Sigmoid colon (tissue), 6 donors: ENCODE measurements at regions not wholly inside any gene's neighbourhood (a gene's known extent, or its start where the extent isn't known, plus 50 kb on each side); places are given as distances from the start of the nearest gene placed in this dataset.
A peak's percentile ranks its signal among the peaks of the same experiment; 100 is the strongest.

ENCODE experiments used
- DNase-seq: peaks from one replicate; pipeline ENCODE4 v3.0.0-alpha.2; 2019
- H3K27ac ChIP-seq, 4 donors: fragments of 200-600 bp; sonication (generic); one replicate each; pipeline ENCODE4 v1.5.1; 2016 to 2019; ENCODE audit warnings: mild to moderate bottlenecking in 1 of 4
- H3K27me3 ChIP-seq, 3 donors: fragments of 200-600 bp; sonication (generic); one replicate each; pipeline ENCODE4 v1.5.1; 2019; ENCODE audit warnings: mild to moderate bottlenecking in 1 of 3
- H3K36me3 ChIP-seq, 4 donors: fragments of 200-600 bp; sonication (generic); one replicate each; pipeline ENCODE4 v1.5.1; 2016 to 2019
- H3K4me1 ChIP-seq, 4 donors: fragments of 200-600 bp; sonication (generic); one replicate each; pipeline ENCODE4 v1.5.1; 2017 to 2019
- H3K4me3 ChIP-seq, 4 donors: fragments of 200-600 bp; sonication (generic); one replicate each; pipeline ENCODE4 v1.5.1; 2017 to 2019; ENCODE audit warnings: mild to moderate bottlenecking in 2 of 4, moderate library complexity in 1 of 4
- H3K9me3 ChIP-seq, 4 donors: fragments of 200-600 bp in 3 of 4; sonication (generic) in 3 of 4; one replicate each; pipeline versions ENCODE4 v1.5.1 to v1.6.1; 2013 to 2019
- CTCF ChIP-seq, 4 experiments: fragments of 450-650 bp in 3 of 4; fragments of 200-600 bp in 1 of 4; IDR thresholded peaks; one replicate each; pipeline ENCODE4 v1.5.1; 2016 to 2019; ENCODE audit warnings: antibody characterized with exemption in 4 of 4, mild to moderate bottlenecking in 3 of 4, moderate library complexity in 2 of 4
- EP300 ChIP-seq, 4 donors: sonication (generic); formaldehyde crosslinking; IDR thresholded peaks; one replicate each; pipeline ENCODE4 v1.6.1; 2017; ENCODE audit warnings: antibody characterized with exemption in 4 of 4
- POLR2A ChIP-seq, 2 donors: fragments of 450-650 bp; IDR thresholded peaks; one replicate each; pipeline ENCODE4 v1.6.1; 2016; ENCODE audit warnings: antibody characterized with exemption in 2 of 2, mild to moderate bottlenecking in 2 of 2, moderate library complexity in 2 of 2
- POLR2AphosphoS5 ChIP-seq, 4 donors: sonication (generic); formaldehyde crosslinking; IDR thresholded peaks; one replicate each; pipeline ENCODE4 v1.6.1; 2017; ENCODE audit warnings: antibody characterized with exemption in 4 of 4
- WGBS, 2 donors: extraction: QIAGEN DNeasy Blood & Tissue Kit; methylation state at CpG; one replicate each; pipeline ENCODE4 v1.1.7; 2013; 5-methylcytosine and 5-hydroxymethylcytosine counted together
- intact Hi-C: fragments of 100-400 bp; cut with DNase I; formaldehyde crosslinking; loops from one replicate; pipeline ENCODE4 v1.15.1; 2023
- donor health status: healthy with polysubstance abuse.
- donor health status: healthy.

- H3K4me3 ChIP-seq = peak overlapping the region in 1 of 4 donors; percentile 14
- DNase-seq = peak; percentile 66
- TF ChIP-seq CTCF (IDR thresholded peaks at IDR 0.05) (no peak), EP300 (IDR thresholded peaks at IDR 0.05) (no peak), POLR2AphosphoS5 (IDR thresholded peaks at IDR 0.05) (no peak), POLR2A (IDR thresholded peaks at IDR 0.05) (no peak)
- H3K27me3 ChIP-seq = no peaks in the 10 kb centered on the region
- H3K4me1 ChIP-seq = peaks cover 0 to 30% (median 21%) of the 10 kb centered on the region in 4 donors
- H3K27ac ChIP-seq = no peak overlapping the region
- intact Hi-C loops = no loop called here
- 7 to 15% methylated on average over 6 of the region's 6 CpGs for WGBS, 2 donors
- H3K9me3 ChIP-seq = no peaks in the 10 kb centered on the region
- no peaks in the 10 kb centered on the region for H3K36me3 ChIP-seq
Measured at GRCh38 chr5:124056991-124057723, 545.2 kb downstream of the CSNK1G3 start.

GRCh38 chr5:124056326-124056990, 544.5 kb downstream of the CSNK1G3 start:
- H3K27me3 ChIP-seq = no peaks in the 10 kb centered on the region
- peaks cover 0 to 24% (median 17%) of the 10 kb centered on the region in 4 donors for H3K4me1 ChIP-seq
- no peaks in the 10 kb centered on the region for H3K36me3 ChIP-seq
- no peaks in the 10 kb centered on the region for H3K9me3 ChIP-seq
- WGBS, 2 donors = 64 to 74% methylated on average over 11 of the region's 11 CpGs
- peak overlapping the region in 1 of 4 donors; percentile 14 for H3K4me3 ChIP-seq
- no peak overlapping the region for H3K27ac ChIP-seq
- TF ChIP-seq POLR2AphosphoS5 (IDR thresholded peaks at IDR 0.05) = no peak
- TF ChIP-seq POLR2A (IDR thresholded peaks at IDR 0.05) = no peak
- no peak for TF ChIP-seq CTCF (IDR thresholded peaks at IDR 0.05)
- no peak for TF ChIP-seq EP300 (IDR thresholded peaks at IDR 0.05)
- intact Hi-C loops = no loop called here
- DNase-seq = no peak

- Histone ChIP-seq H3K4me1 (peaks cover 0 to 17% (median 14%) of the 10 kb centered on the region in 4 donors), H3K9me3 (no peaks in the 10 kb centered on the region), H3K4me3 (no peak overlapping the region), H3K27me3 (no peaks in the 10 kb centered on the region), H3K36me3 (no peaks in the 10 kb centered on the region), H3K27ac (no peak overlapping the region)
- TF ChIP-seq CTCF (IDR thresholded peaks at IDR 0.05) (no peak), POLR2A (IDR thresholded peaks at IDR 0.05) (no peak), POLR2AphosphoS5 (IDR thresholded peaks at IDR 0.05) (no peak), EP300 (IDR thresholded peaks at IDR 0.05) (no peak)
- WGBS, 2 donors = 87 to 92% methylated on average over 1 of the region's 1 CpG
- DNase-seq = no peak
- intact Hi-C loops = no loop called here
Measured at GRCh38 chr5:124055751-124056150, 543.8 kb downstream of the CSNK1G3 start.

GRCh38 chr5:124054564-124054963, 542.6 kb downstream of the CSNK1G3 start:
- TF ChIP-seq EP300 (IDR thresholded peaks at IDR 0.05) (no peak), CTCF (IDR thresholded peaks at IDR 0.05) (no peak), POLR2A (IDR thresholded peaks at IDR 0.05) (no peak)
- Histone ChIP-seq H3K9me3 (no peaks in the 10 kb centered on the region), H3K27ac (no peak overlapping the region), H3K36me3 (no peaks in the 10 kb centered on the region), H3K4me1 (peaks cover 0 to 14% (median 14%) of the 10 kb centered on the region in 4 donors), H3K27me3 (no peaks in the 10 kb centered on the region), H3K4me3 (no peak overlapping the region)
- DNase-seq = no peak
- intact Hi-C loops = no loop called here
